OCI-LY7 (cell line): ENCODE measurements at regions not wholly inside any gene's neighbourhood (a gene's known extent, or its start where the extent isn't known, plus 50 kb on each side); places are given as distances from the start of the nearest gene placed in this dataset.

Experiments
- CTCF ChIP-seq: fragments of 200-600 bp; sonication (generic); conservative IDR thresholded peaks from 2 replicates; pipeline ENCODE4 v1.5.1; 2014; ENCODE audit warnings: mild to moderate bottlenecking, antibody characterized with exemption, low read length, moderate library complexity, mixed read lengths
- EZH2phosphoT487 ChIP-seq: fragments of 200-600 bp; sonication (generic); IDR thresholded peaks from 2 replicates; pipeline ENCODE4 v1.6.1; 2018; ENCODE audit warnings: low read depth, borderline replicate concordance, mild to moderate bottlenecking, mixed run types, antibody characterized with exemption, low read length, moderate library complexity, mixed read lengths

- TF ChIP-seq CTCF, result no peak
- TF ChIP-seq EZH2phosphoT487, result no peak
Measured at GRCh38 chrX:22343192-22343591, 70.5 kb downstream of the CBLL2 start.
